Ovary (tissue), 7 donors: ENCODE measurements at regions not wholly inside any gene's neighbourhood (a gene's known extent, or its start where the extent isn't known, plus 50 kb on each side); places are given as distances from the start of the nearest gene placed in this dataset.

ENCODE experiments used
- DNase-seq, 5 donors: peaks; one replicate each; pipeline ENCODE4 v3.0.0-alpha.2; 2019 to 2020
- H3K27ac ChIP-seq, 2 donors: fragments of 200-600 bp; one replicate each; pipeline versions ENCODE4 v1.5.1 to v1.8.0; 2019 to 2022
- H3K27me3 ChIP-seq: fragments of 200-600 bp; one replicate; pipeline ENCODE4 v1.8.0; 2022
- H3K36me3 ChIP-seq: fragments of 200-600 bp; sonication (generic); one replicate; pipeline ENCODE4 v1.5.1; 2019
- H3K4me1 ChIP-seq: one replicate; pipeline ENCODE4 v1.8.1; 2013; ENCODE audit warnings: mild to moderate bottlenecking, moderate library complexity; ENCODE audit not compliant: insufficient read depth
- H3K4me3 ChIP-seq: fragments of 200-600 bp; sonication (generic); one replicate; pipeline ENCODE4 v1.5.1; 2017
- H3K9me3 ChIP-seq, 2 donors: fragments of 200-600 bp in 1 of 2; sonication (generic) in 1 of 2; one replicate each; pipeline versions ENCODE4 v1.5.1 to v1.8.1; 2013 to 2019; ENCODE audit warnings: mild to moderate bottlenecking in 1 of 2, moderate library complexity in 1 of 2
- CTCF ChIP-seq, 3 donors: fragments of 450-650 bp in 2 of 3; fragments of 200-600 bp in 1 of 3; IDR thresholded peaks; one replicate each; pipeline versions ENCODE4 v1.5.1 to v1.8.0; 2016 to 2022; ENCODE audit warnings: antibody characterized with exemption in 3 of 3, mild to moderate bottlenecking in 1 of 3
- EP300 ChIP-seq: sonication (generic); formaldehyde crosslinking; IDR thresholded peaks from one replicate; pipeline ENCODE4 v1.6.1; 2017; ENCODE audit warnings: antibody characterized with exemption
- POLR2A ChIP-seq: fragments of 450-650 bp; IDR thresholded peaks from one replicate; pipeline ENCODE4 v1.6.1; 2017; ENCODE audit warnings: antibody characterized with exemption, mild to moderate bottlenecking, moderate library complexity
- whole genome bisulfite sequencing, 3 donors: extraction: QIAGEN DNeasy Blood & Tissue Kit in 1 of 3; methylation state at CpG; one replicate each; pipeline versions ENCODE4 v1.1.5 to v1.1.7; 2013 to 2017; 5-methylcytosine and 5-hydroxymethylcytosine counted together
- intact Hi-C, 4 donors: fragments of 100-400 bp; cut with DNase I; formaldehyde crosslinking; loops; one replicate each; pipeline versions ENCODE4 v1.11.0 to v1.15.1; 2022 to 2023
- donor health status: DM: no; HTN: no; CAD: no; lungs with moderate emphysema.
- donor health status: DM: no; HTN: no; CAD: no.
- donor health status: Bipolar disorder and iron deficiency.
- donor health status: DM: no; HTN: no; CAD: no.
- donor health status: DM: yes; HTN: yes; CAD: no.

GRCh38 chr2:191496838-191497237 is 181.1 kb upstream of the NABP1 start:
- no peak overlapping the region for H3K4me3 ChIP-seq
- peaks cover 2% of the 10 kb centered on the region for H3K4me1 ChIP-seq
- TF ChIP-seq POLR2A (no peak), EP300 (no peak), CTCF (IDR thresholded peaks at IDR 0.05) (no peak)
- DNase-seq = no peak
- no peaks in the 10 kb centered on the region for H3K9me3 ChIP-seq
- intact Hi-C loops = no loop called here
- 92 to 99% (median 97%) methylated on average over 2 of the region's 2 CpGs for WGBS, 3 donors
- H3K27me3 ChIP-seq = no peaks in the 10 kb centered on the region
- H3K36me3 ChIP-seq = no peaks in the 10 kb centered on the region
- no peak overlapping the region for H3K27ac ChIP-seq

- no peak for DNase-seq
- H3K4me1 ChIP-seq = peaks cover 2% of the 10 kb centered on the region
- TF ChIP-seq EP300 (no peak), POLR2A (no peak), CTCF (IDR thresholded peaks at IDR 0.05) (no peak)
- no peaks in the 10 kb centered on the region for H3K27me3 ChIP-seq
- H3K9me3 ChIP-seq = no peaks in the 10 kb centered on the region
- 26 to 39% (median 35%) methylated on average over 3 of the region's 3 CpGs for WGBS, 3 donors
- H3K4me3 ChIP-seq = no peak overlapping the region
- intact Hi-C loops = no loop called here
- no peak overlapping the region for H3K27ac ChIP-seq
- no peaks in the 10 kb centered on the region for H3K36me3 ChIP-seq
These were observed 180.1 kb upstream of the NABP1 start for GRCh38 chr2:191497822-191498221.

GRCh38 chr2:191499050-191499449 is 178.9 kb upstream of the NABP1 start:
- no peak overlapping the region for H3K4me3 ChIP-seq
- H3K27ac ChIP-seq = no peak overlapping the region
- no peaks in the 10 kb centered on the region for H3K27me3 ChIP-seq
- H3K9me3 ChIP-seq = no peaks in the 10 kb centered on the region
- TF ChIP-seq POLR2A = no peak
- TF ChIP-seq CTCF (IDR thresholded peaks at IDR 0.05) = no peak
- no peak for TF ChIP-seq EP300
- H3K4me1 ChIP-seq = peaks cover 2% of the 10 kb centered on the region
- no peak for DNase-seq
- H3K36me3 ChIP-seq = no peaks in the 10 kb centered on the region
- WGBS, 3 donors = 89 to 93% (median 92%) methylated on average over 5 of the region's 5 CpGs
- intact Hi-C loops = no loop called here

- TF ChIP-seq POLR2A = no peak
- TF ChIP-seq CTCF (IDR thresholded peaks at IDR 0.05) = no peak
- TF ChIP-seq EP300 = no peak
- Histone ChIP-seq H3K9me3 (no peaks in the 10 kb centered on the region), H3K4me3 (no peak overlapping the region), H3K27ac (no peak overlapping the region), H3K36me3 (no peaks in the 10 kb centered on the region), H3K4me1 (peaks cover 2% of the 10 kb centered on the region), H3K27me3 (no peaks in the 10 kb centered on the region)
- intact Hi-C loops = loop anchor here (2.0 to 10.0 kb wide), 6 partner anchors 253 to 335 kb away; partner anchors contain the start of gene MYO1B (in 2 of the 4)
- DNase-seq = no peak
- WGBS, 3 donors = 83 to 96% (median 92%) methylated on average over 9 of the region's 9 CpGs
These were observed 177.9 kb upstream of the NABP1 start for GRCh38 chr2:191499874-191500565.
